MM.1S (cell line): ENCODE measurements at regions not wholly inside any gene's neighbourhood (a gene's known extent, or its start where the extent isn't known, plus 50 kb on each side); places are given as distances from the start of the nearest gene placed in this dataset.

ENCODE experiments used
- DNase-seq: peaks from one replicate; pipeline ENCODE4 v3.0.0-alpha.2; 2015
- H2AFZ ChIP-seq: fragments of 300-600 bp; sonication (generic); 2 replicates; pipeline ENCODE4 v1.6.0; 2016; ENCODE audit warnings: antibody characterized with exemption, low read length
- H3F3A ChIP-seq: fragments of 300-600 bp; sonication (generic); 2 replicates; pipeline ENCODE4 v1.6.1; 2016; ENCODE audit warnings: mild to moderate bottlenecking, antibody characterized with exemption, low read length, moderate library complexity, mixed read lengths; ENCODE audit not compliant: insufficient read depth
- H3K27ac ChIP-seq: fragments of 300-600 bp; sonication (generic); 2 replicates; pipeline ENCODE4 v1.5.1; 2016; ENCODE audit warnings: mild to moderate bottlenecking, low read length
- H3K27me3 ChIP-seq: fragments of 300-600 bp; sonication (generic); replicated peaks from 2 replicates; pipeline ENCODE4 v1.6.0; 2016; ENCODE audit warnings: low read length; ENCODE audit not compliant: insufficient read depth
- H3K36me3 ChIP-seq: fragments of 300-600 bp; sonication (generic); replicated peaks from 2 replicates; pipeline ENCODE4 v1.6.1; 2016; ENCODE audit warnings: mild to moderate bottlenecking, low read length, mixed read lengths; ENCODE audit not compliant: insufficient read depth
- H3K4me1 ChIP-seq: fragments of 300-600 bp; sonication (generic); 2 replicates; pipeline ENCODE4 v1.6.1; 2016; ENCODE audit warnings: low read length, mixed read lengths
- H3K4me2 ChIP-seq: fragments of 300-600 bp; sonication (generic); 2 replicates; pipeline ENCODE4 v1.6.0; 2016; ENCODE audit warnings: low read depth, low read length
- H3K4me3 ChIP-seq: fragments of 300-600 bp; sonication (generic); 2 replicates; pipeline ENCODE4 v1.5.1; 2016; ENCODE audit warnings: low read length, mixed read lengths
- H3K79me2 ChIP-seq: fragments of 300-600 bp; sonication (generic); 2 replicates; pipeline ENCODE4 v1.6.1; 2016; ENCODE audit warnings: mixed run types, low read length, mixed read lengths
- H3K9ac ChIP-seq: fragments of 300-600 bp; sonication (generic); 2 replicates; pipeline ENCODE4 v1.6.1; 2016; ENCODE audit warnings: low read length, mixed read lengths
- H3K9me2 ChIP-seq: fragments of 300-600 bp; sonication (generic); replicated peaks from 2 replicates; pipeline ENCODE4 v1.6.1; 2016; ENCODE audit warnings: mild to moderate bottlenecking, low read length, mixed read lengths; ENCODE audit not compliant: insufficient read depth
- H3K9me3 ChIP-seq: fragments of 300-600 bp; sonication (generic); replicated peaks from 2 replicates; pipeline ENCODE4 v1.6.1; 2016; ENCODE audit warnings: mild to moderate bottlenecking, low read length, mixed read lengths; ENCODE audit not compliant: insufficient read depth
- H4K20me1 ChIP-seq: fragments of 300-600 bp; sonication (generic); 2 replicates; pipeline ENCODE4 v1.6.1; 2016; ENCODE audit warnings: mild to moderate bottlenecking, low read length, moderate library complexity, mixed read lengths; ENCODE audit not compliant: insufficient read depth
- CTCF ChIP-seq: fragments of 300-600 bp; sonication (generic); IDR thresholded peaks from 2 replicates; pipeline ENCODE4 v1.5.1; 2016; ENCODE audit warnings: antibody characterized with exemption, low read length, mixed read lengths
- EZH2 ChIP-seq: fragments of 300-600 bp; sonication (generic); optimal IDR thresholded peaks from 2 replicates; pipeline ENCODE3; 2017; ENCODE audit warnings: low read depth, mild to moderate bottlenecking, antibody characterized with exemption, low read length, mixed read lengths
- EZH2phosphoT487 ChIP-seq: fragments of 300-600 bp; sonication (generic); IDR thresholded peaks from 2 replicates; pipeline ENCODE4 v1.6.1; 2018; ENCODE audit warnings: antibody characterized with exemption, low read length

- no peaks in the 10 kb centered on the region for H3K36me3 ChIP-seq
- no peak for DNase-seq
- no peak overlapping the region for H3K9ac ChIP-seq
- H3K4me3 ChIP-seq, result no peak overlapping the region
- no peaks in the 10 kb centered on the region for H3K79me2 ChIP-seq
- no peak overlapping the region for H2AFZ ChIP-seq
- no peaks in the 10 kb centered on the region for H3K4me1 ChIP-seq
- no peak overlapping the region for H3K27ac ChIP-seq
- H3K4me2 ChIP-seq, result no peak overlapping the region
- no peaks in the 10 kb centered on the region for H3K27me3 ChIP-seq
- no peak for TF ChIP-seq EZH2phosphoT487
- no peak for TF ChIP-seq CTCF
- no peak for TF ChIP-seq EZH2
- H3F3A ChIP-seq, result no peaks in the 10 kb centered on the region
- no peaks in the 10 kb centered on the region for H3K9me3 ChIP-seq
- no peaks in the 10 kb centered on the region for H4K20me1 ChIP-seq
- no peaks in the 10 kb centered on the region for H3K9me2 ChIP-seq
Observed at GRCh38 chr15:98528046-98528725, 120.2 kb upstream of the IGF1R start.

- no peak for DNase-seq
- no peaks in the 10 kb centered on the region for H3K79me2 ChIP-seq
- TF ChIP-seq CTCF (no peak), EZH2phosphoT487 (no peak), EZH2 (no peak)
- no peaks in the 10 kb centered on the region for H4K20me1 ChIP-seq
- H3K36me3 ChIP-seq, result no peaks in the 10 kb centered on the region
- no peak overlapping the region for H3K27ac ChIP-seq
- no peak overlapping the region for H3K4me3 ChIP-seq
- H3K9ac ChIP-seq, result no peak overlapping the region
- H3K4me1 ChIP-seq, result no peaks in the 10 kb centered on the region
- H3K27me3 ChIP-seq, result no peaks in the 10 kb centered on the region
- H2AFZ ChIP-seq, result no peak overlapping the region
- H3K9me3 ChIP-seq, result no peaks in the 10 kb centered on the region
- no peaks in the 10 kb centered on the region for H3F3A ChIP-seq
- no peak overlapping the region for H3K4me2 ChIP-seq
- no peaks in the 10 kb centered on the region for H3K9me2 ChIP-seq
Observed at GRCh38 chr15:98529205-98530145, 118.9 kb upstream of the IGF1R start.

GRCh38 chr15:98530570-98530969 is 117.8 kb upstream of the IGF1R start:
- H3K27me3 ChIP-seq, result no peaks in the 10 kb centered on the region
- no peaks in the 10 kb centered on the region for H3K9me3 ChIP-seq
- H3K79me2 ChIP-seq, result no peaks in the 10 kb centered on the region
- H3K4me1 ChIP-seq, result no peaks in the 10 kb centered on the region
- no peak overlapping the region for H3K4me3 ChIP-seq
- H3K36me3 ChIP-seq, result no peaks in the 10 kb centered on the region
- H4K20me1 ChIP-seq, result no peaks in the 10 kb centered on the region
- no peak overlapping the region for H3K4me2 ChIP-seq
- no peak overlapping the region for H3K9ac ChIP-seq
- H3K9me2 ChIP-seq, result no peaks in the 10 kb centered on the region
- no peak overlapping the region for H3K27ac ChIP-seq
- DNase-seq, result no peak
- no peaks in the 10 kb centered on the region for H3F3A ChIP-seq
- TF ChIP-seq EZH2phosphoT487, result no peak
- TF ChIP-seq CTCF, result no peak
- TF ChIP-seq EZH2, result no peak
- no peak overlapping the region for H2AFZ ChIP-seq
